HL-60 (cell line): ENCODE measurements at regions not wholly inside any gene's neighbourhood (a gene's known extent, or its start where the extent isn't known, plus 50 kb on each side); places are given as distances from the start of the nearest gene placed in this dataset.

Experiments used
- DNase-seq, 2 experiments: peaks; one replicate each; pipeline ENCODE4 v3.0.0-alpha.2; 2010 to 2020; ENCODE audit warnings: low read depth in 1 of 2, low spot score in 1 of 2
- H3K27ac ChIP-seq: fragments of 250-450 bp; sonication (Bioruptor Pico); replicated peaks from 2 replicates; pipeline ENCODE4 v1.5.1; 2020; ENCODE audit warnings: mild to moderate bottlenecking, moderate library complexity
- H3K27me3 ChIP-seq: fragments of 250-450 bp; sonication (Bioruptor Pico); 2 replicates; pipeline ENCODE4 v1.5.1; 2021; ENCODE audit warnings: mild to moderate bottlenecking, moderate library complexity; ENCODE audit not compliant: insufficient read depth, poor library complexity, severe bottlenecking
- H3K4me3 ChIP-seq: replicated peaks from 2 replicates; pipeline ENCODE4 v1.5.1; 2011; ENCODE audit warnings: mild to moderate bottlenecking, control low read depth, low read length; ENCODE audit not compliant: insufficient read depth
- GABPA ChIP-seq: IDR thresholded peaks from 2 replicates; pipeline ENCODE4 v1.6.1; 2012; ENCODE audit warnings: low read depth
- POLR2AphosphoS5 ChIP-seq: IDR thresholded peaks from 2 replicates; pipeline ENCODE4 v1.6.1; 2012; ENCODE audit warnings: low read depth
- SPI1 ChIP-seq: IDR thresholded peaks from 2 replicates; pipeline ENCODE4 v1.6.1; 2012; ENCODE audit warnings: low read depth, mild to moderate bottlenecking, borderline replicate concordance
- TF ChIP-seq, protein P1 (sequence below): IDR thresholded peaks from one replicate; pipeline ENCODE4 v1.5.1; 2011; ENCODE audit warnings: low read length, control low read depth, inconsistent platforms; ENCODE audit not compliant: insufficient read depth
- TF ChIP-seq, protein P2 (sequence below): IDR thresholded peaks from 2 replicates; pipeline ENCODE4 v1.6.1; 2012; ENCODE audit warnings: low read depth; ENCODE audit not compliant: insufficient replicate concordance

DNA sequence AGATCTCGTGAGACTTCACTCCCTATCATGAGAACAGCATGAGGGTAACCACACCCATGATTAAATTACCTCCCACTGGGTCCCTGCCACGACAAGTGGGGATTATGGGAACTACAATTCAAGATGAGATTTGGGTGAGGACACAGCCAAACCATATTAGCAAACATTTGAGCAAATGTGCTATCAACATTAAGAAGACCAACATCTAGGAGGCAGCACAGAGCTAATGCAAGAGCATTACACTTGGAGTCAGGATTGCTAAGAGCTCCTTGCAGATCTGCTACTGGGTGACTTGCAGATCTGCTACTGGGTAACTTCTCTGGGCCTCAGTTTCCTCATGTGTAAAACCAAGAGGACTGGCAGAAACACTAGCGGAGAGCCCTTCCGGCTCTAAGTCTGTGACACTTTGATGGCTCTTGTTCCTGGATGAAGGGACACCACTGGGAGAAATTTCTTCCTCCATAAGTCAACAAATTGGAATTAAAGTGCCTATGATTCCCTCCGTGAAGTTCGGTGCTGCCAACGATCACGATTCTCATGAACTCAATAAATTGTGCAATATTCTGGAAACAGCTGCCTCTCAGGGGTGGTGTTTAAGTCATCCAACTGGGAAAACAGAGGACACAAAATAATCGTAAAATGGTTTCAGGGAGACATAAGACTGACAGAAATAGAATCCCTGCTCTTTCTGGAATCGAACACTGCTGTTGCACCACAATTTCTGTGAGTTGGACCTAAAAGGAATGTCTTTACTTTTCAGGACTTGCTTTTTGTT is 115.8 kb upstream of the ITGB1 start:
- no peak overlapping the region for H3K27ac ChIP-seq

GRCh38 chr10:33071857-33072256 is 113.8 kb upstream of the ITGB1 start:
- Histone ChIP-seq H3K27me3 (no peaks in the 10 kb centered on the region), H3K27ac (no peak overlapping the region), H3K4me3 (no peak overlapping the region)
- no peak for DNase-seq
- no peak for TF ChIP-seq POLR2AphosphoS5
- no peak for TF ChIP-seq SPI1
- TF ChIP-seq, protein P1, sequence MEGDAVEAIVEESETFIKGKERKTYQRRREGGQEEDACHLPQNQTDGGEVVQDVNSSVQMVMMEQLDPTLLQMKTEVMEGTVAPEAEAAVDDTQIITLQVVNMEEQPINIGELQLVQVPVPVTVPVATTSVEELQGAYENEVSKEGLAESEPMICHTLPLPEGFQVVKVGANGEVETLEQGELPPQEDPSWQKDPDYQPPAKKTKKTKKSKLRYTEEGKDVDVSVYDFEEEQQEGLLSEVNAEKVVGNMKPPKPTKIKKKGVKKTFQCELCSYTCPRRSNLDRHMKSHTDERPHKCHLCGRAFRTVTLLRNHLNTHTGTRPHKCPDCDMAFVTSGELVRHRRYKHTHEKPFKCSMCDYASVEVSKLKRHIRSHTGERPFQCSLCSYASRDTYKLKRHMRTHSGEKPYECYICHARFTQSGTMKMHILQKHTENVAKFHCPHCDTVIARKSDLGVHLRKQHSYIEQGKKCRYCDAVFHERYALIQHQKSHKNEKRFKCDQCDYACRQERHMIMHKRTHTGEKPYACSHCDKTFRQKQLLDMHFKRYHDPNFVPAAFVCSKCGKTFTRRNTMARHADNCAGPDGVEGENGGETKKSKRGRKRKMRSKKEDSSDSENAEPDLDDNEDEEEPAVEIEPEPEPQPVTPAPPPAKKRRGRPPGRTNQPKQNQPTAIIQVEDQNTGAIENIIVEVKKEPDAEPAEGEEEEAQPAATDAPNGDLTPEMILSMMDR: no peak
- TF ChIP-seq, protein P2, sequence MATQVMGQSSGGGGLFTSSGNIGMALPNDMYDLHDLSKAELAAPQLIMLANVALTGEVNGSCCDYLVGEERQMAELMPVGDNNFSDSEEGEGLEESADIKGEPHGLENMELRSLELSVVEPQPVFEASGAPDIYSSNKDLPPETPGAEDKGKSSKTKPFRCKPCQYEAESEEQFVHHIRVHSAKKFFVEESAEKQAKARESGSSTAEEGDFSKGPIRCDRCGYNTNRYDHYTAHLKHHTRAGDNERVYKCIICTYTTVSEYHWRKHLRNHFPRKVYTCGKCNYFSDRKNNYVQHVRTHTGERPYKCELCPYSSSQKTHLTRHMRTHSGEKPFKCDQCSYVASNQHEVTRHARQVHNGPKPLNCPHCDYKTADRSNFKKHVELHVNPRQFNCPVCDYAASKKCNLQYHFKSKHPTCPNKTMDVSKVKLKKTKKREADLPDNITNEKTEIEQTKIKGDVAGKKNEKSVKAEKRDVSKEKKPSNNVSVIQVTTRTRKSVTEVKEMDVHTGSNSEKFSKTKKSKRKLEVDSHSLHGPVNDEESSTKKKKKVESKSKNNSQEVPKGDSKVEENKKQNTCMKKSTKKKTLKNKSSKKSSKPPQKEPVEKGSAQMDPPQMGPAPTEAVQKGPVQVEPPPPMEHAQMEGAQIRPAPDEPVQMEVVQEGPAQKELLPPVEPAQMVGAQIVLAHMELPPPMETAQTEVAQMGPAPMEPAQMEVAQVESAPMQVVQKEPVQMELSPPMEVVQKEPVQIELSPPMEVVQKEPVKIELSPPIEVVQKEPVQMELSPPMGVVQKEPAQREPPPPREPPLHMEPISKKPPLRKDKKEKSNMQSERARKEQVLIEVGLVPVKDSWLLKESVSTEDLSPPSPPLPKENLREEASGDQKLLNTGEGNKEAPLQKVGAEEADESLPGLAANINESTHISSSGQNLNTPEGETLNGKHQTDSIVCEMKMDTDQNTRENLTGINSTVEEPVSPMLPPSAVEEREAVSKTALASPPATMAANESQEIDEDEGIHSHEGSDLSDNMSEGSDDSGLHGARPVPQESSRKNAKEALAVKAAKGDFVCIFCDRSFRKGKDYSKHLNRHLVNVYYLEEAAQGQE: no peak
- TF ChIP-seq GABPA: no peak

More for the DNA sequence above, 115.8 kb upstream of the ITGB1 start:
- Histone ChIP-seq H3K4me3 (no peak overlapping the region), H3K27me3 (no peaks in the 10 kb centered on the region)
- no peak for DNase-seq
- TF ChIP-seq POLR2AphosphoS5: no peak
- TF ChIP-seq, protein P1: no peak
- TF ChIP-seq GABPA: no peak
- TF ChIP-seq SPI1: no peak
- TF ChIP-seq, protein P2: no peak

DNA sequence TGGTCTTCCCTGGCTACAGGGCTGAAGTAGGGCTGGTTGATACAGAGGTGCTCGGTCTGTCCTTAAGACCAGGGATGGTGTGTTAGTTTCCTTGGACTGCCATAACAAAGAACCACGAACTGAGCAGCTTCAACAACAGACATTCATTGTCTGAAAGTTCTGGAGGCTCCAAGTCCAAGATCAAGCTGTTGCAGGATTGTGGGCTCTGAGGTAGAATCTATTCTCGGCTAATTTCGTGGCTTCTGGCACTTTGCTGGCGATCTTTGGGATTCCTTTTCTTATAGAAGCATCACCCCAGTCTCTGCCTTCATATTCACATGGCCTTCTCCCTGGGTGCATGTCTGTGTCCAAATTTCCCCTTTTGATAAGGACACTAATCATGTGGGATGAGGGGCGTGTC is 112.1 kb upstream of the ITGB1 start:
- H3K27me3 ChIP-seq: no peaks in the 10 kb centered on the region
- TF ChIP-seq, protein P2: no peak
- TF ChIP-seq GABPA (no peak), POLR2AphosphoS5 (no peak), SPI1 (no peak)
- TF ChIP-seq, protein P1: no peak
- no peak overlapping the region for H3K27ac ChIP-seq
- no peak overlapping the region for H3K4me3 ChIP-seq
- DNase-seq: no peak
